Neural crest cell (in vitro differentiated cells): ENCODE measurements at regions not wholly inside any gene's neighbourhood (a gene's known extent, or its start where the extent isn't known, plus 50 kb on each side); places are given as distances from the start of the nearest gene placed in this dataset.

Source experiments
- DNase-seq: peaks from one replicate; pipeline ENCODE4 v3.0.0; 2021; ENCODE audit warnings: low read depth, mixed read lengths, low spot score
- H3K27ac Mint-ChIP-seq: one replicate; pipeline ENCODE4 v1.8.0; 2021; ENCODE audit warnings: mild to moderate bottlenecking, mixed read lengths; ENCODE audit not compliant: unreplicated experiment
- H3K27me3 Mint-ChIP-seq: 2 replicates; pipeline ENCODE4 v1.8.0; 2021; ENCODE audit warnings: low read depth, mild to moderate bottlenecking, mixed read lengths
- H3K36me3 Mint-ChIP-seq: 2 replicates; pipeline ENCODE4 v1.8.0; 2021; ENCODE audit warnings: low read depth, mild to moderate bottlenecking, mixed read lengths
- H3K4me1 Mint-ChIP-seq: 2 replicates; pipeline ENCODE4 v1.8.0; 2021; ENCODE audit warnings: mixed read lengths
- H3K4me3 Mint-ChIP-seq: one replicate; pipeline ENCODE4 v1.8.0; 2021; ENCODE audit warnings: mild to moderate bottlenecking, mixed read lengths
- H3K9me3 Mint-ChIP-seq: 2 replicates; pipeline ENCODE4 v1.8.0; 2021; ENCODE audit warnings: mixed read lengths
- TF ChIP-seq, protein P1 (sequence below): fragments of 200-600 bp; sonication (generic); conservative IDR thresholded peaks from 2 replicates; pipeline ENCODE4 v1.5.0; 2021; ENCODE audit warnings: antibody characterized with exemption, mild to moderate bottlenecking

DNA sequence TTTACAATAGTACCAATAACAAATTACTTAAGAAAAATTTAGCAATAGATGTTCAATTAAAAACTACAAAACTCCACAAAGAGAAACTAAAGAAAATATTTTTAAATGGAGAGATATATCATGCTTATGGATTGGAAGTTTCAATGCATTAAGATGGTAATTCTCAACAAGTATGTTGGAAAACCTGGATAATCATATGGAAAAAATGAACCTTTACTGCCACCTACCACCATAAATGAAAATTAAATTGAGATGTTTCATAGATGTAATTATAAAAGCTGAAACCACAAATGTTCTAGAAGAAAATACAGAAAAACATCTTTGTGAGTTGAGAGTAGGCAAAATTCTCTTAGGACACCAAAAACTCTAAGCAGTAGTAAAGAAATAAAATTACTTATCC, 121.7 kb downstream of the ANKRD18B start:
- no peak overlapping the region for H3K4me3 Mint-ChIP-seq
- H3K36me3 Mint-ChIP-seq: no peaks in the 10 kb centered on the region
- peaks cover 8% of the 10 kb centered on the region for H3K9me3 Mint-ChIP-seq
- no peak overlapping the region for H3K27ac Mint-ChIP-seq
- TF ChIP-seq, protein P1, sequence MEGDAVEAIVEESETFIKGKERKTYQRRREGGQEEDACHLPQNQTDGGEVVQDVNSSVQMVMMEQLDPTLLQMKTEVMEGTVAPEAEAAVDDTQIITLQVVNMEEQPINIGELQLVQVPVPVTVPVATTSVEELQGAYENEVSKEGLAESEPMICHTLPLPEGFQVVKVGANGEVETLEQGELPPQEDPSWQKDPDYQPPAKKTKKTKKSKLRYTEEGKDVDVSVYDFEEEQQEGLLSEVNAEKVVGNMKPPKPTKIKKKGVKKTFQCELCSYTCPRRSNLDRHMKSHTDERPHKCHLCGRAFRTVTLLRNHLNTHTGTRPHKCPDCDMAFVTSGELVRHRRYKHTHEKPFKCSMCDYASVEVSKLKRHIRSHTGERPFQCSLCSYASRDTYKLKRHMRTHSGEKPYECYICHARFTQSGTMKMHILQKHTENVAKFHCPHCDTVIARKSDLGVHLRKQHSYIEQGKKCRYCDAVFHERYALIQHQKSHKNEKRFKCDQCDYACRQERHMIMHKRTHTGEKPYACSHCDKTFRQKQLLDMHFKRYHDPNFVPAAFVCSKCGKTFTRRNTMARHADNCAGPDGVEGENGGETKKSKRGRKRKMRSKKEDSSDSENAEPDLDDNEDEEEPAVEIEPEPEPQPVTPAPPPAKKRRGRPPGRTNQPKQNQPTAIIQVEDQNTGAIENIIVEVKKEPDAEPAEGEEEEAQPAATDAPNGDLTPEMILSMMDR: no peak
- H3K27me3 Mint-ChIP-seq: peaks cover 39% of the 10 kb centered on the region
- peaks cover 9% of the 10 kb centered on the region for H3K4me1 Mint-ChIP-seq
- DNase-seq: no peak

DNA sequence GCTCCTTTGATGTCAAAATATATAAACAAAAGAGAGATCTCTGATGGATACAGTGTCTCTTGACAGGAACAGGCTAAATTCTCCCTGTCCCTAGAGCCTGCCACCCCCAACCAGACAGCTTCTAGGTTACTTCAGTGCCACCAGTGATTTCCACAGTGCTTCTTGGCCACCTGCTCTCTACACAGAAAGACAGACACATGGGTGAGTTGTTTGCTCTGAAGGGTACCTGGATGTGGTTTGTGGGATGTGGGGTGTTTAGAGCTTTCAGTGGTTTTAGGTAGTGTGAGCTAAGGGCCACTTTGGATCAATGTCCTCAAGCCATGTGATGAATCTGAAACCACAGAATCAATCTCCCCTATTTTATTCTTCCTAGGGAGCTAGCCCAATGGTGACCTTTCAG, 125.4 kb downstream of the ANKRD18B start:
- Mint-ChIP-seq H3K9me3 (no peaks in the 10 kb centered on the region), H3K36me3 (no peaks in the 10 kb centered on the region), H3K4me1 (peaks cover 9% of the 10 kb centered on the region), H3K27me3 (peaks cover 53% of the 10 kb centered on the region), H3K27ac (no peak overlapping the region), H3K4me3 (no peak overlapping the region)
- no peak for DNase-seq
- TF ChIP-seq, protein P1: no peak

DNA sequence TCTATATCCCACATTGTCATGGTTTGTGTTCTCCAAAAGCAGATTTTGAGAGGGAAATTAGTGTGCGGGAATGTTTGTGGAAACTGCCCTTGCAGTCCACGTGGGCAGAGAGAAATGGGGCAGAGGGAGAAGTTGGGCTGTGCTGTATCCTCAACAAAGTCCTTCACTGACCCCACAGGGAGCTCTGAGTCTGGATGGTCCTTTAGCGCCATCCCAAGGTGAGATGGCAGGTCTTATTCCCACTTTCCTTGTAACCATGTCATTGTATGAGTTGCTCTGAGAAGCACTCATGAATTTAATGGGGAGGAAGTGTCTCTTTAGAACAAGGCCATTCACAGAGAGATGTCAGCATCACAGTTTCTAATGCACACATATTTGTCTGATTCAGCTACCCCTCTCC, 127.1 kb downstream of the ANKRD18B start:
- no peaks in the 10 kb centered on the region for H3K9me3 Mint-ChIP-seq
- no peaks in the 10 kb centered on the region for H3K36me3 Mint-ChIP-seq
- DNase-seq: no peak
- no peak overlapping the region for H3K27ac Mint-ChIP-seq
- H3K4me3 Mint-ChIP-seq: no peak overlapping the region
- TF ChIP-seq, protein P1: no peak
- peaks cover 5% of the 10 kb centered on the region for H3K4me1 Mint-ChIP-seq
- H3K27me3 Mint-ChIP-seq: peaks cover 56% of the 10 kb centered on the region

DNA sequence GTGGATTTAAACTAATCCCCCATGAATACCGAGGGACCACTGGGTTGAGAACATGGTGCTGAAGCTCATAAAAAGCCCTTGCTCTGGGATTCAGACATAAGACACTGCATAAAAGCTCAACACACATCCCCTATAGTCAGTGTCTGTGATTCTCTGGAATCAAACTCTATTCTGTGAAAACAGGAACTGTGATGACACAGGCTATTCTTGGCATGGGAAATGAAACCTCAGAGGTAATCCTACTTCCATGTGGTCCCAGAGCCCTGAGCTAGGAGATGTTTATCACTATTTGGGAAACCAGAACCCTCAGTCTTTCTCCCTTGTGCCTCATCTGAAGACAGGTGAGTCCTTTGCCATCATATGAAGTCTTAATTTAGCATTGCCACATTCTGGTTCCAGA, 135.4 kb upstream of the PRSS3 start:
- DNase-seq: no peak
- TF ChIP-seq, protein P1: no peak
- H3K4me1 Mint-ChIP-seq: no peaks in the 10 kb centered on the region
- no peaks in the 10 kb centered on the region for H3K9me3 Mint-ChIP-seq
- H3K27me3 Mint-ChIP-seq: peaks cover 23% of the 10 kb centered on the region
- H3K36me3 Mint-ChIP-seq: no peaks in the 10 kb centered on the region
- no peak overlapping the region for H3K4me3 Mint-ChIP-seq
- H3K27ac Mint-ChIP-seq: no peak overlapping the region

DNA sequence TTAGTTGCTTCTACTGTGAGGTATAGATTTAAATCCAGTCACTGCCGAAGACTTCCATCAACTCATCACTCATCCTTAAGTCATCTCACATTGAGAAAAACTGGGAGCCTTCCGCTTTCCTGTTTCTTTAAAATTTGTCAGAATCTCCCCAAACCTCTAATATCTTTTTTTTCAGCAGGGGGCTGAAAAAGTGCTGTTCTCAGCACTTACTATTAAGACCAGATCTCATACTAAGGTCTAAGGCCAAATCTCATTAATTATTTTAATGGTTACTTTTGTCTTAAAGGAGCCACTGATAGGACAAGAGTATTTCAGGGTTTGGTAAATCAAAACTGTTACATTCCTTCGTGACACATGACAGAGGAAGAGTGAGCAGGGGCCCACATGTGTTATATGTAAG, 134.6 kb upstream of the PRSS3 start:
- TF ChIP-seq, protein P1: no peak
- Mint-ChIP-seq H3K9me3 (no peaks in the 10 kb centered on the region), H3K4me3 (no peak overlapping the region), H3K36me3 (no peaks in the 10 kb centered on the region), H3K4me1 (no peaks in the 10 kb centered on the region), H3K27ac (no peak overlapping the region), H3K27me3 (peaks cover 20% of the 10 kb centered on the region)
- no peak for DNase-seq

DNA sequence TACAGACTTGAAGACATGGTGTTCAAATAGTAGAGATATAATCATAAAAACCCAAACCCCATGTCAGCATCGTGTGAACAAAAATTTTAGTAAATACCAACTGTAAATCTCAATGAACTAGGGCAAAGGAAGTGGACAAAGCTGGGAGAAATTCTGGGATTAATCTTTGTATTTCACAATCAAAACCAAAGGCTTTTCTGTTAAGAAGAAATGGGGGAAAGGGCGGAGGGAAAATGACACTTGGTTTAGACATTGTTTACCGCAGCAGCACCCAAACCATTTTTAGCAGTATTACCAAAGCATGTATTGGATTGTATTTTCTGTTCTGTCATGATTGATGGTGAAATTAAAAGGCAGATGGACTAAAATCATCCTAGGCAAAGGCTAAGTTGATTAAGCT, 134.2 kb upstream of the PRSS3 start:
- H3K4me1 Mint-ChIP-seq: no peaks in the 10 kb centered on the region
- H3K9me3 Mint-ChIP-seq: no peaks in the 10 kb centered on the region
- H3K27ac Mint-ChIP-seq: no peak overlapping the region
- TF ChIP-seq, protein P1: no peak
- H3K4me3 Mint-ChIP-seq: no peak overlapping the region
- DNase-seq: no peak
- peaks cover 20% of the 10 kb centered on the region for H3K27me3 Mint-ChIP-seq
- no peaks in the 10 kb centered on the region for H3K36me3 Mint-ChIP-seq
